Astrocyte (in vitro differentiated cells and primary cell): ENCODE measurements at regions not wholly inside any gene's neighbourhood (a gene's known extent, or its start where the extent isn't known, plus 50 kb on each side); places are given as distances from the start of the nearest gene placed in this dataset.

ENCODE experiments used
- DNase-seq: peaks from one replicate; pipeline ENCODE4 v3.0.0-alpha.2; 2010; ENCODE audit warnings: low read depth
- FAIRE-seq: peaks from 2 replicates; lab custom pipeline; 2011; peaks lifted over from hg19 to GRCh38; lab: Jason Lieb, UNC
- H2AFZ ChIP-seq: 2 replicates; pipeline ENCODE4 v1.6.0; 2012; ENCODE audit warnings: low read depth, low read length, inconsistent platforms
- H3K27ac ChIP-seq: 2 replicates; pipeline ENCODE4 v1.5.1; 2011; ENCODE audit warnings: low read depth, low read length, inconsistent platforms
- H3K27me3 ChIP-seq: 2 replicates; pipeline ENCODE4 v1.6.0; 2011; ENCODE audit warnings: low read length, inconsistent platforms; ENCODE audit not compliant: insufficient read depth
- H3K36me3 ChIP-seq: 2 replicates; pipeline ENCODE4 v1.5.1; 2011; ENCODE audit warnings: low read length, inconsistent platforms; ENCODE audit not compliant: insufficient read depth
- H3K4me1 ChIP-seq: 2 replicates; pipeline ENCODE4 v1.5.1; 2011; ENCODE audit warnings: low read length, inconsistent platforms; ENCODE audit not compliant: insufficient read depth
- H3K4me2 ChIP-seq: 2 replicates; pipeline ENCODE4 v1.6.0; 2012; ENCODE audit warnings: low read length, inconsistent platforms
- H3K4me3 ChIP-seq: 2 replicates; pipeline ENCODE4 v1.5.1; 2011; ENCODE audit warnings: low read depth, mild to moderate bottlenecking, low read length, inconsistent platforms; ENCODE audit not compliant: insufficient read depth
- H3K79me2 ChIP-seq: 2 replicates; pipeline ENCODE4 v1.6.0; 2012; ENCODE audit warnings: mild to moderate bottlenecking, low read length, inconsistent platforms; ENCODE audit not compliant: insufficient read depth
- H3K9ac ChIP-seq: 2 replicates; pipeline ENCODE4 v1.6.0; 2012; ENCODE audit warnings: mild to moderate bottlenecking, low read length, inconsistent platforms
- H3K9me3 ChIP-seq: 2 replicates; pipeline ENCODE4 v1.5.1; 2012; ENCODE audit warnings: low read depth, mild to moderate bottlenecking, low read length, inconsistent platforms; ENCODE audit not compliant: insufficient read depth
- H4K20me1 ChIP-seq: 2 replicates; pipeline ENCODE4 v1.6.0; 2012; ENCODE audit warnings: low read length, inconsistent platforms; ENCODE audit not compliant: insufficient read depth
- H3K27ac Mint-ChIP-seq: one replicate; pipeline ENCODE4 v1.8.0; 2021; ENCODE audit warnings: mild to moderate bottlenecking, mixed read lengths; ENCODE audit not compliant: unreplicated experiment
- H3K27me3 Mint-ChIP-seq: one replicate; pipeline ENCODE4 v1.8.0; 2021; ENCODE audit warnings: low read depth, mixed read lengths; ENCODE audit not compliant: unreplicated experiment
- H3K36me3 Mint-ChIP-seq: one replicate; pipeline ENCODE4 v1.8.0; 2021; ENCODE audit warnings: low read depth, mixed read lengths; ENCODE audit not compliant: unreplicated experiment
- H3K4me1 Mint-ChIP-seq: one replicate; pipeline ENCODE4 v1.8.0; 2021; ENCODE audit warnings: low read depth, mixed read lengths; ENCODE audit not compliant: unreplicated experiment
- H3K4me3 Mint-ChIP-seq: one replicate; pipeline ENCODE4 v1.8.0; 2021; ENCODE audit warnings: mild to moderate bottlenecking, moderate library complexity, mixed read lengths; ENCODE audit not compliant: unreplicated experiment
- H3K9me3 Mint-ChIP-seq: one replicate; pipeline ENCODE4 v1.8.0; 2021; ENCODE audit warnings: mild to moderate bottlenecking, mixed read lengths; ENCODE audit not compliant: unreplicated experiment
- EZH2 ChIP-seq: IDR thresholded peaks from 2 replicates; pipeline ENCODE4 v1.6.1; 2012; ENCODE audit warnings: mild to moderate bottlenecking, low read length, inconsistent platforms; ENCODE audit not compliant: insufficient read depth
- TF ChIP-seq, protein P1 (sequence below): IDR thresholded peaks from 2 replicates; pipeline ENCODE4 v1.5.1; 2011; ENCODE audit warnings: low read depth, mild to moderate bottlenecking, inconsistent platforms, low read length, moderate library complexity; ENCODE audit not compliant: insufficient read depth

GRCh38 chrX:39995457-39995856, 102.3 kb downstream of the BCOR start:
- no peaks in the 10 kb centered on the region for H3K36me3 ChIP-seq
- Mint-ChIP-seq H3K36me3 (no peaks in the 10 kb centered on the region), H3K27ac (no peak overlapping the region), H3K9me3 (no peaks in the 10 kb centered on the region), H3K4me3 (no peak overlapping the region), H3K4me1 (peaks cover 1% of the 10 kb centered on the region), H3K27me3 (peaks cover 11% of the 10 kb centered on the region)
- no peak for TF ChIP-seq EZH2
- TF ChIP-seq, protein P1, sequence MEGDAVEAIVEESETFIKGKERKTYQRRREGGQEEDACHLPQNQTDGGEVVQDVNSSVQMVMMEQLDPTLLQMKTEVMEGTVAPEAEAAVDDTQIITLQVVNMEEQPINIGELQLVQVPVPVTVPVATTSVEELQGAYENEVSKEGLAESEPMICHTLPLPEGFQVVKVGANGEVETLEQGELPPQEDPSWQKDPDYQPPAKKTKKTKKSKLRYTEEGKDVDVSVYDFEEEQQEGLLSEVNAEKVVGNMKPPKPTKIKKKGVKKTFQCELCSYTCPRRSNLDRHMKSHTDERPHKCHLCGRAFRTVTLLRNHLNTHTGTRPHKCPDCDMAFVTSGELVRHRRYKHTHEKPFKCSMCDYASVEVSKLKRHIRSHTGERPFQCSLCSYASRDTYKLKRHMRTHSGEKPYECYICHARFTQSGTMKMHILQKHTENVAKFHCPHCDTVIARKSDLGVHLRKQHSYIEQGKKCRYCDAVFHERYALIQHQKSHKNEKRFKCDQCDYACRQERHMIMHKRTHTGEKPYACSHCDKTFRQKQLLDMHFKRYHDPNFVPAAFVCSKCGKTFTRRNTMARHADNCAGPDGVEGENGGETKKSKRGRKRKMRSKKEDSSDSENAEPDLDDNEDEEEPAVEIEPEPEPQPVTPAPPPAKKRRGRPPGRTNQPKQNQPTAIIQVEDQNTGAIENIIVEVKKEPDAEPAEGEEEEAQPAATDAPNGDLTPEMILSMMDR = no peak
- H3K4me3 ChIP-seq = no peak overlapping the region
- H3K27ac ChIP-seq = no peak overlapping the region
- no peaks in the 10 kb centered on the region for H3K79me2 ChIP-seq
- H4K20me1 ChIP-seq = no peaks in the 10 kb centered on the region
- H3K9ac ChIP-seq = no peak overlapping the region
- DNase-seq (no peak), FAIRE-seq (peak; percentile 58)
- H3K9me3 ChIP-seq = no peaks in the 10 kb centered on the region
- H3K4me2 ChIP-seq = no peak overlapping the region
- no peaks in the 10 kb centered on the region for H3K4me1 ChIP-seq
- H2AFZ ChIP-seq = no peak overlapping the region
- H3K27me3 ChIP-seq = peaks cover 3% of the 10 kb centered on the region

DNA sequence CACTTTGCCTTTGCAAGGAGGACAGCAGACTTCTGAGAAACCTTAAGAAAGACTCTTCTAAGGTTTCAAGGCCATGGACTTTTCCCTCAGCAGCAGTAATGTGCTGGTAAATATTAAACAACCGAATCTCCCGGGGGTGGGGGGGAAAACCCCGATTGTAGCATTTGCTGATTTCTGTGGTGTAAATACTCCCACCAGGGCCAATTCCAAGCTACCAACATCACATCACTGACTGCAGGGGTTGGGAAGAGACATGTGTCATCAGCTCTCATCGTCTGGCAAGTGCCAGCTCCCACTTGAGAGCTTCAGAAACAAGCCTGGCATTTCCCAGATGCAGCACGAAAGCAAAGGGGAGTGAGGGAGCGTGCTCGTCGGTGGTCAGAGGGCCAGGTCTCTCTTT, 101.2 kb downstream of the BCOR start:
- Mint-ChIP-seq H3K4me1 (peaks cover 1% of the 10 kb centered on the region), H3K27ac (no peak overlapping the region), H3K4me3 (no peak overlapping the region), H3K36me3 (no peaks in the 10 kb centered on the region), H3K9me3 (no peaks in the 10 kb centered on the region), H3K27me3 (peaks cover 12% of the 10 kb centered on the region)
- Histone ChIP-seq H3K27me3 (peaks cover 3% of the 10 kb centered on the region), H3K4me1 (no peaks in the 10 kb centered on the region), H3K9me3 (no peaks in the 10 kb centered on the region), H3K9ac (no peak overlapping the region), H2AFZ (no peak overlapping the region), H4K20me1 (no peaks in the 10 kb centered on the region), H3K36me3 (no peaks in the 10 kb centered on the region), H3K4me2 (no peak overlapping the region), H3K27ac (no peak overlapping the region), H3K79me2 (no peaks in the 10 kb centered on the region), H3K4me3 (no peak overlapping the region)
- TF ChIP-seq EZH2 = no peak
- TF ChIP-seq, protein P1 = no peak
- FAIRE-seq = no peak
- DNase-seq = no peak

GRCh38 chrX:39998636-39999406, 98.9 kb downstream of the BCOR start:
- Histone ChIP-seq H3K79me2 (no peaks in the 10 kb centered on the region), H3K27ac (no peak overlapping the region), H4K20me1 (no peaks in the 10 kb centered on the region), H3K36me3 (no peaks in the 10 kb centered on the region), H3K4me2 (no peak overlapping the region), H3K9me3 (no peaks in the 10 kb centered on the region), H3K9ac (no peak overlapping the region), H2AFZ (no peak overlapping the region), H3K27me3 (peaks cover 3% of the 10 kb centered on the region), H3K4me3 (no peak overlapping the region), H3K4me1 (no peaks in the 10 kb centered on the region)
- Mint-ChIP-seq H3K36me3 (no peaks in the 10 kb centered on the region), H3K9me3 (no peaks in the 10 kb centered on the region), H3K27ac (no peak overlapping the region), H3K4me3 (no peak overlapping the region), H3K4me1 (peaks cover 1% of the 10 kb centered on the region), H3K27me3 (peaks cover 25% of the 10 kb centered on the region)
- DNase-seq (no peak), FAIRE-seq (peak; percentile 75)
- TF ChIP-seq, protein P1 = no peak
- no peak for TF ChIP-seq EZH2
